ENCODE measurements at regions not wholly inside any gene's neighbourhood (a gene's known extent, or its start where the extent isn't known, plus 50 kb on each side); places are given as distances from the start of the nearest gene placed in this dataset.

DNA sequence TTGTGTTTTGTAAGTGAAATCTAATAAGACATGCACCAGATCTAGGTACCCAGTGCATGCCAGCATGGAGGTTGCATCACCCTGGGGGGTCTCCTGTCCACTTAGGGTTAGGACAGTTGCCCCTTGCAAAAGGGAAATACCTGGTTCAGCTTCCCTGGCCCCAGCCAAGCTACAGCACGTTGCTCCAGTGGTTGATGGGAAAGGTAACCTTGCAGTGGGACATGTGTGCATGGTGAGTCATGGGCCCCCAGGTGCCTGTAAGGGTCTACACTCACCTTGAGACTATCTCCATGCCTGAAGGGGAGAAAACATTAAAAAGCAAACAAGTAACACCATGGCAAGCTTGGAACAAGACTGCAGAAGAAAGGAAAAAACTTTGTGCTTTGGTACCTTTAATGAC is 143.9 kb downstream of the LSM5 start:
- Mint-ChIP-seq H3K4me3 (no peak overlapping the region), H3K9me3 (peaks cover 0 to 1% (median 0%) of the 10 kb centered on the region in 7 donors), H3K4me1 (no peaks in the 10 kb centered on the region), H3K36me3 (no peaks in the 10 kb centered on the region), H3K27me3 (peaks cover 11% of the 10 kb centered on the region), H3K27ac (no peak overlapping the region)
- DNase-seq = no peak
- Histone ChIP-seq H3K27ac (ENCODE audit: insufficient read depth, low read length, poor library complexity, severe bottlenecking) (no peak overlapping the region), H3K36me3 (ENCODE audit: control insufficient read depth, insufficient read depth, low read length) (no peaks in the 10 kb centered on the region), H3K4me1 (ENCODE audit: control insufficient read depth, insufficient read depth, low read length, poor library complexity, severe bottlenecking) (no peaks in the 10 kb centered on the region), H3K27me3 (ENCODE audit: control insufficient read depth, insufficient read depth, low read length) (no peaks in the 10 kb centered on the region), H3K9me3 (ENCODE audit: control insufficient read depth in 2 of 2, low read length in 2 of 2) (no peaks in the 10 kb centered on the region), H3K4me3 (ENCODE audit: low read depth, low read length) (no peak overlapping the region)
- ATAC-seq (ENCODE audit: low read depth in 2 of 2) = no peak

DNA sequence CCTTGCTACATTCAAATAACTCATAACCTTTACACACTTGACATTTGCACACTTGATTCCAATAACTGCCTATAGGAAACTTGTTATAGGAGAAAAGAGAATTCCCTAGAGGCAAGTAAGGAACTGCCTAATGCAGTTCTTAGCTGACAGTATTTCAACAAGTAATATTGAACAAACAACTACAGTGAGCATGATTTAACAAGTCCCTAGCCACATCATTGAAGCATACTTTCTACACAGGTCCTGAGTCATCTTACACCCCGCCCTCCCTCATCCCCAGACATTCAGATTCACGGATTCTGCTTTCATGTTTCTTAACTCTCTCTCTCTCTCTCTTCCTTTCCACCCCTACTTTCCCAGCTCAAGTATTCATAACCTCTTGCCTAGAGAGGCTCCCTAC is 153.5 kb downstream of the LSM5 start:
- no peaks in the 10 kb centered on the region for H3K4me1 ChIP-seq (ENCODE audit: control insufficient read depth, insufficient read depth, low read length, poor library complexity, severe bottlenecking)
- H3K4me3 ChIP-seq (ENCODE audit: low read depth, low read length) = no peak overlapping the region
- Mint-ChIP-seq H3K27ac (no peak overlapping the region), H3K4me3 (no peak overlapping the region), H3K9me3 (peaks cover 0 to 6% (median 5%) of the 10 kb centered on the region in 7 donors), H3K4me1 (peaks cover 0 to 6% (median 0%) of the 10 kb centered on the region in 4 donors), H3K36me3 (no peaks in the 10 kb centered on the region), H3K27me3 (no peaks in the 10 kb centered on the region)
- H3K36me3 ChIP-seq (ENCODE audit: control insufficient read depth, insufficient read depth, low read length) = no peaks in the 10 kb centered on the region
- H3K27me3 ChIP-seq (ENCODE audit: control insufficient read depth, insufficient read depth, low read length) = no peaks in the 10 kb centered on the region
- ATAC-seq (ENCODE audit: low read depth in 2 of 2) = no peak
- no peaks in the 10 kb centered on the region for H3K9me3 ChIP-seq (ENCODE audit: control insufficient read depth in 2 of 2, low read length in 2 of 2)
- no peak for DNase-seq
- no peak overlapping the region for H3K27ac ChIP-seq (ENCODE audit: insufficient read depth, low read length, poor library complexity, severe bottlenecking)

DNA sequence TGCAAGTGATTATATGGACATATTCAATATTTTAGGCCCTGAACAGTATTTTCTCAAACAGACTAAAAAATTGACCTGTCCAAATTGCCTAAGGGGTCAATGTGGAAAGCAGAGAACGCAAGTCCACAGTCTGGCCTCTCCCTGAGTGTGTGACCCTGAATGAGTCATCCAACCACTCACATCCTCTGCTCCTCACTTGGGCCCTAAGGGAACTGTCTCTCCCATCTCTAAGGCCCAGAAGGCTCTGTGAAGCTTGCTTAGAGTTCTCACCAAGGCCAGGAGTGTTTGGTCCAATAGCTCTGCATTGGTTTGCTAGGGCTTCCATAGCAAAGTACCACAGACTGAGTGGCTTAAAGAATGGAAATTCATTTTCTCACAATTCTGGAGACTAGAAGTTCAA is 155.1 kb downstream of the LSM5 start:
- no peaks in the 10 kb centered on the region for H3K4me1 ChIP-seq (ENCODE audit: control insufficient read depth, insufficient read depth, low read length, poor library complexity, severe bottlenecking)
- no peaks in the 10 kb centered on the region for H3K9me3 ChIP-seq (ENCODE audit: control insufficient read depth in 2 of 2, low read length in 2 of 2)
- H3K27me3 ChIP-seq (ENCODE audit: control insufficient read depth, insufficient read depth, low read length) = no peaks in the 10 kb centered on the region
- Mint-ChIP-seq H3K36me3 (no peaks in the 10 kb centered on the region), H3K27me3 (no peaks in the 10 kb centered on the region), H3K27ac (no peak overlapping the region), H3K4me3 (no peak overlapping the region), H3K4me1 (peaks cover 0 to 6% (median 0%) of the 10 kb centered on the region in 4 donors), H3K9me3 (peaks cover 0 to 11% (median 7%) of the 10 kb centered on the region in 7 donors)
- ATAC-seq (ENCODE audit: low read depth in 2 of 2) (no peak), DNase-seq (no peak)
- no peak overlapping the region for H3K27ac ChIP-seq (ENCODE audit: insufficient read depth, low read length, poor library complexity, severe bottlenecking)
- no peak overlapping the region for H3K4me3 ChIP-seq (ENCODE audit: low read depth, low read length)
- H3K36me3 ChIP-seq (ENCODE audit: control insufficient read depth, insufficient read depth, low read length) = no peaks in the 10 kb centered on the region

DNA sequence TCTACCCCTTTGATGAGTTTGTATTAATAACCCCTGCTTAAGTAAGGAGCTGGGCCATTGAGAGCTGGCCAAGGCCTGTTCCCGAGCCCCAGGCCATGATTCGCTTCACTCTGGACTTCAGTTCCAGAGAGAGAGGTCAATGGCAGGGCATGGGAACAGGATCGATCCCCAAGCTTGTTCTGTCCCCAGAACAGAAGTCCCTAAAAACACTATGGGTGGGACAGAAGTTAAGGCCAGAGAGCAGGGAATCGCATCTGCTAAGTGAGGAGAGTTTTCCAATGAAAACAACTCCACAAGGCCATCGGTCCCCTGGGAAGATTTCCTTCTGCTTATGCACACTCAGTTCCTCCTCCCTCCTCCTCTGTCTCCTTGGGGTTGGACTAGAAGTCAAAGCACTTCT is 159.6 kb downstream of the LSM5 start:
- Mint-ChIP-seq H3K9me3 (peaks cover 0 to 11% (median 4%) of the 10 kb centered on the region in 7 donors), H3K27ac (no peak overlapping the region), H3K36me3 (no peaks in the 10 kb centered on the region), H3K4me3 (no peak overlapping the region), H3K27me3 (no peaks in the 10 kb centered on the region), H3K4me1 (no peaks in the 10 kb centered on the region)
- H3K27ac ChIP-seq (ENCODE audit: insufficient read depth, low read length, poor library complexity, severe bottlenecking) = no peak overlapping the region
- no peaks in the 10 kb centered on the region for H3K27me3 ChIP-seq (ENCODE audit: control insufficient read depth, insufficient read depth, low read length)
- no peaks in the 10 kb centered on the region for H3K36me3 ChIP-seq (ENCODE audit: control insufficient read depth, insufficient read depth, low read length)
- H3K4me3 ChIP-seq (ENCODE audit: low read depth, low read length) = no peak overlapping the region
- no peaks in the 10 kb centered on the region for H3K4me1 ChIP-seq (ENCODE audit: control insufficient read depth, insufficient read depth, low read length, poor library complexity, severe bottlenecking)
- H3K9me3 ChIP-seq (ENCODE audit: control insufficient read depth in 2 of 2, low read length in 2 of 2) = no peaks in the 10 kb centered on the region
- DNase-seq (no peak), ATAC-seq (ENCODE audit: low read depth in 2 of 2) (no peak)

DNA sequence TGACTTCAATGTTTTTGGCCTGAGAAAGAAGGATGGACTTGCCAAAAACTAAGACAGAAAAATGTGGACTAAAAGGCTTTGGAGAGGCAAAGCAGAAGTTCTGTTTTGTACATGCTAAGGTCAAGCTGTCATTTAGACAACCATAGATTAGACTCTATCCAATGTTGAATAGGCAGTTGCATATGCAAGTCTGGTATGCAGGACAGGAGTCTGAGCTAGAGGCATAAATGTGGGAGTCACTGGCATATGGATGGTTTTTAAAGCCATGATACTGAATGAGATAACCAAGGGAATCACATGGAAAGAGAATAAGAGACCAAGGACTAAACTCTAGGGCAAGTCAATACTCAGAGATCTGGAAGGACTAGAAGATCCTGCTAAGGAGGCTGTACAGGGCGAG is 164.1 kb downstream of the LSM5 start:
- Mint-ChIP-seq H3K27me3 (no peaks in the 10 kb centered on the region), H3K4me1 (no peaks in the 10 kb centered on the region), H3K9me3 (peaks cover 0 to 2% (median 0%) of the 10 kb centered on the region in 7 donors), H3K36me3 (no peaks in the 10 kb centered on the region), H3K4me3 (no peak overlapping the region), H3K27ac (no peak overlapping the region)
- Histone ChIP-seq H3K4me1 (ENCODE audit: control insufficient read depth, insufficient read depth, low read length, poor library complexity, severe bottlenecking) (no peaks in the 10 kb centered on the region), H3K9me3 (ENCODE audit: control insufficient read depth in 2 of 2, low read length in 2 of 2) (no peaks in the 10 kb centered on the region), H3K27me3 (ENCODE audit: control insufficient read depth, insufficient read depth, low read length) (no peaks in the 10 kb centered on the region), H3K36me3 (ENCODE audit: control insufficient read depth, insufficient read depth, low read length) (no peaks in the 10 kb centered on the region), H3K4me3 (ENCODE audit: low read depth, low read length) (no peak overlapping the region), H3K27ac (ENCODE audit: insufficient read depth, low read length, poor library complexity, severe bottlenecking) (no peak overlapping the region)
- DNase-seq (no peak), ATAC-seq (ENCODE audit: low read depth in 2 of 2) (no peak)

DNA sequence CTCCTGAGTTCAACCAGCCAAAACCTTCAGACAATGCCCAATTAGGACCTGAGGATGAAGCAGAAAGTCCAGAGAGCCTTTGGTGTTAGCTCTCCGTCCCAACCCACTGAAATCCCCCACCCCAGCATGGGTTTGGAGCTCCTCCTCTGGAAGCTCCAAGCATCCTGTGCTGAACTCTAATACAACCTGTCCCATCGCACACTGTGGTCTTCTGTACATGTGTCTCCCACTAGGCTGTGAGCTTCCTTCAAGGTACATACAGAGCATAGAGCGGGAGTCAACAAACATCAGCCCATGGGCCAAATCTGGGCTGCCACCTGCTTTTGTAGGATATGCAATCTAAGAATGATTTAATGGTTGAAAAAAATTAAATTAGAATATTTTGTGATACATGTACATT is 166.5 kb downstream of the LSM5 start:
- no peak for ATAC-seq (ENCODE audit: low read depth in 2 of 2)
- H3K27ac ChIP-seq (ENCODE audit: insufficient read depth, low read length, poor library complexity, severe bottlenecking) = no peak overlapping the region
- H3K9me3 Mint-ChIP-seq = peaks cover 0 to 2% (median 0%) of the 10 kb centered on the region in 7 donors
- H3K36me3 ChIP-seq (ENCODE audit: control insufficient read depth, insufficient read depth, low read length) = no peaks in the 10 kb centered on the region
- no peak for DNase-seq
- no peaks in the 10 kb centered on the region for H3K27me3 Mint-ChIP-seq
- no peaks in the 10 kb centered on the region for H3K4me1 Mint-ChIP-seq
- H3K4me3 Mint-ChIP-seq = no peak overlapping the region
- H3K36me3 Mint-ChIP-seq = no peaks in the 10 kb centered on the region
- no peaks in the 10 kb centered on the region for H3K4me1 ChIP-seq (ENCODE audit: control insufficient read depth, insufficient read depth, low read length, poor library complexity, severe bottlenecking)
- H3K9me3 ChIP-seq (ENCODE audit: control insufficient read depth in 2 of 2, low read length in 2 of 2) = no peaks in the 10 kb centered on the region
- no peaks in the 10 kb centered on the region for H3K27me3 ChIP-seq (ENCODE audit: control insufficient read depth, insufficient read depth, low read length)
- H3K4me3 ChIP-seq (ENCODE audit: low read depth, low read length) = no peak overlapping the region
- H3K27ac Mint-ChIP-seq = no peak overlapping the region

DNA sequence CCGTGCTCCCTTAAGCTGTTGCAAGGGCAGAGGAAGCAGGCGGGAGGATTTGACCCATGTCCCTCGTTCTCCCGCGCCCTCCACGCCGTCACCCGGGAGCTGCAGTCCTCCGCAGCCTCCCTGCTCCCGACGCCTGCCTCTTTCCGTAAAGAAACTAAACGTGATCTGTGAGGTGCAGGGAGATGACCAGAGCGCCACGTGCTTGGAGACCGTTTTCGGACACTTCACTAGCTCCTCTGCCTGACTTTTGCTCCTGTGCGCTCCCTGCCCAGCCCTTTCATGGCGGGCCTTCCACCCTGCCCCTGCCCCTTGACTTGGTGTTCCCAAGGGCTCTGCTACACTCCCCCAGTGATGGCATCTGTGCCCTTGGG is 171.2 kb downstream of the LSM5 start:
- no peaks in the 10 kb centered on the region for H3K27me3 ChIP-seq (ENCODE audit: control insufficient read depth, insufficient read depth, low read length)
- Mint-ChIP-seq H3K9me3 (peaks cover 0 to 4% (median 0%) of the 10 kb centered on the region in 7 donors), H3K4me1 (no peaks in the 10 kb centered on the region), H3K27ac (no peak overlapping the region), H3K36me3 (no peaks in the 10 kb centered on the region), H3K27me3 (no peaks in the 10 kb centered on the region), H3K4me3 (no peak overlapping the region)
- H3K36me3 ChIP-seq (ENCODE audit: control insufficient read depth, insufficient read depth, low read length) = no peaks in the 10 kb centered on the region
- no peak overlapping the region for H3K27ac ChIP-seq (ENCODE audit: insufficient read depth, low read length, poor library complexity, severe bottlenecking)
- no peaks in the 10 kb centered on the region for H3K9me3 ChIP-seq (ENCODE audit: control insufficient read depth in 2 of 2, low read length in 2 of 2)
- no peak overlapping the region for H3K4me3 ChIP-seq (ENCODE audit: low read depth, low read length)
- no peaks in the 10 kb centered on the region for H3K4me1 ChIP-seq (ENCODE audit: control insufficient read depth, insufficient read depth, low read length, poor library complexity, severe bottlenecking)
- ATAC-seq (ENCODE audit: low read depth in 2 of 2) = no peak
- DNase-seq = no peak

DNA sequence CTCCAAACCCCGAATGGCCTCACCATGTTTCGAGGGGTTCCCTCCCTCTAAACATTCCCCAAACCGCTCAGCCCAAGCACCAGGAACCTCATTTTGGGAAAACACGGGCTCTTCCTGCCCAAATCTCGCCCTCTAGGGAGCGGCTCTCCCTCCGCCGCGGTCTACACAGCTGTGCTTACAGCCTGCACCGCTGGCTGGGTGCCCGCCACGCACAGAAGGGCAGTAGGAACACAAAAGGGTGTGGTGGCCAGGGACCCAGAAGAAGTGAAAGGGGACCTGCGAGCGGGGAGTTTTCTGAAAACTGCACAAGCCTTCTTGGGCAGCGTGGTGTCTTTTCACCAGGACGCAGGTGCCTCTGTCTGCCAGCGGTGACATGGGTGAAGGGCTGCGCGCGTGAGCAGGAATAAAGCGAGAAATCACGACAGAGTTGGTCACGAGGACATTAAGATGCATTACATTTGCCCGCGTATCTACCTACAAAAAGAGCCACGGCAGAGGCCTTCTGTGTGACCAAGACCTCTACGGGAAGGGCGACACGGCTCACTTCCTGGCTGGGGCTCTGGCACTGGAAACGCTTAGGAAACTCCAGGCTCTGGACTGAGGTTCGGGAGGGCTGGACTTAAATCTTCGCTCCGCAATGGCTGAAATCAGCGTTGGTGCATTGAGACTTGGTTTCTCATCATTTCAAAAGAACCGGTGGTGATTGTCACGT is 171.7 kb downstream of the LSM5 start:
- H3K4me3 Mint-ChIP-seq = no peak overlapping the region
- no peak overlapping the region for H3K4me3 ChIP-seq (ENCODE audit: low read depth, low read length)
- H3K27ac ChIP-seq (ENCODE audit: insufficient read depth, low read length, poor library complexity, severe bottlenecking) = no peak overlapping the region
- no peaks in the 10 kb centered on the region for H3K4me1 ChIP-seq (ENCODE audit: control insufficient read depth, insufficient read depth, low read length, poor library complexity, severe bottlenecking)
- no peaks in the 10 kb centered on the region for H3K27me3 Mint-ChIP-seq
- H3K27ac Mint-ChIP-seq = no peak overlapping the region
- peaks cover 0 to 4% (median 0%) of the 10 kb centered on the region in 7 donors for H3K9me3 Mint-ChIP-seq
- DNase-seq (no peak), ATAC-seq (ENCODE audit: low read depth in 2 of 2) (no peak)
- no peaks in the 10 kb centered on the region for H3K36me3 ChIP-seq (ENCODE audit: control insufficient read depth, insufficient read depth, low read length)
- H3K27me3 ChIP-seq (ENCODE audit: control insufficient read depth, insufficient read depth, low read length) = no peaks in the 10 kb centered on the region
- H3K9me3 ChIP-seq (ENCODE audit: control insufficient read depth in 2 of 2, low read length in 2 of 2) = no peaks in the 10 kb centered on the region
- H3K4me1 Mint-ChIP-seq = no peaks in the 10 kb centered on the region
- H3K36me3 Mint-ChIP-seq = no peaks in the 10 kb centered on the region
